H1 (cell line): ENCODE measurements at regions not wholly inside any gene's neighbourhood (a gene's known extent, or its start where the extent isn't known, plus 50 kb on each side); places are given as distances from the start of the nearest gene placed in this dataset.
A peak's percentile ranks its signal among the peaks of the same experiment; 100 is the strongest.

ENCODE experiments used
- CTCF ChIA-PET: fragments of 300-600 bp; sonication (Branson Sonifier 250); formaldehyde crosslinking; loops from one replicate; lab custom pipeline; 2021; ENCODE audit not compliant: partially characterized antibody; lab: Charles Lee
- POLR2A ChIA-PET: fragments of 300-600 bp; sonication (Branson Sonifier 250); formaldehyde crosslinking; loops from one replicate; lab custom pipeline; 2021; ENCODE audit warnings: inconsistent platforms; ENCODE audit not compliant: partially characterized antibody; lab: Charles Lee
- DNase-seq, 2 experiments: peaks; one replicate each; pipeline versions ENCODE4 v3.0.0 to v3.0.0-alpha.2; 2010 to 2022; ENCODE audit warnings: low spot score in 2 of 2, low read depth in 1 of 2, mixed read lengths in 1 of 2
- FAIRE-seq: peaks from 2 replicates; lab custom pipeline; 2011; peaks lifted over from hg19 to GRCh38; lab: Jason Lieb, UNC
- H2AFZ ChIP-seq: 2 replicates; pipeline ENCODE4 v1.8.1; 2012; ENCODE audit warnings: low read length, inconsistent platforms
- H2AK5ac ChIP-seq: 2 replicates; pipeline ENCODE4 v1.6.1; 2013; ENCODE audit warnings: low read depth, low read length
- H2BK120ac ChIP-seq: replicated peaks from 2 replicates; pipeline ENCODE3; 2013; ENCODE audit warnings: low read depth, low read length, inconsistent platforms
- H2BK12ac ChIP-seq: 2 replicates; pipeline ENCODE4 v1.6.1; 2013; ENCODE audit warnings: low read depth, low read length
- H2BK15ac ChIP-seq: 2 replicates; pipeline ENCODE4 v1.6.1; 2013; ENCODE audit warnings: low read length
- H2BK20ac ChIP-seq: 2 replicates; pipeline ENCODE4 v1.6.1; 2013; ENCODE audit warnings: low read length
- H2BK5ac ChIP-seq: 2 replicates; pipeline ENCODE4 v1.6.1; 2013; ENCODE audit warnings: low read depth, low read length
- H3K14ac ChIP-seq: 2 replicates; pipeline ENCODE4 v1.6.1; 2013; ENCODE audit warnings: inconsistent platforms; ENCODE audit not compliant: insufficient read length
- H3K18ac ChIP-seq: 2 replicates; pipeline ENCODE4 v1.6.1; 2013; ENCODE audit warnings: low read length; ENCODE audit errors: extremely low read depth
- H3K23ac ChIP-seq: 2 replicates; pipeline ENCODE4 v1.6.1; 2013; ENCODE audit warnings: inconsistent platforms; ENCODE audit not compliant: insufficient read length
- H3K23me2 ChIP-seq: 2 replicates; pipeline ENCODE4 v1.6.1; 2013; ENCODE audit warnings: low read depth, low read length
- H3K27ac ChIP-seq: 2 replicates; pipeline ENCODE4 v1.6.1; 2011; ENCODE audit warnings: low read depth, low read length, inconsistent platforms
- H3K27me3 ChIP-seq, 4 experiments: replicated peaks in 1 of 4; 1 replicate in 1 of 4; 2 replicates in 3 of 4; pipeline versions ENCODE4 v1.6.1 to v1.8.1; 2011 to 2013; ENCODE audit warnings: low read length in 3 of 4, mild to moderate bottlenecking in 3 of 4, inconsistent platforms in 2 of 4, mixed read lengths in 2 of 4, moderate library complexity in 1 of 4; ENCODE audit not compliant: control insufficient read depth in 3 of 4, insufficient read depth in 3 of 4; ENCODE audit errors: extremely low read depth in 1 of 4
- H3K36me3 ChIP-seq, 4 experiments: 2 replicates each; pipeline versions ENCODE4 v1.6.1 to v1.8.1; 2011 to 2013; ENCODE audit warnings: mild to moderate bottlenecking in 4 of 4, low read length in 3 of 4, moderate library complexity in 2 of 4, control low read depth in 1 of 4, inconsistent platforms in 1 of 4; ENCODE audit not compliant: insufficient read depth in 4 of 4, control insufficient read depth in 2 of 4
- H3K4ac ChIP-seq: replicated peaks from 2 replicates; pipeline ENCODE3; 2013; ENCODE audit warnings: low read length, low read depth, mixed read lengths, inconsistent platforms; ENCODE audit not compliant: insufficient read length
- H3K4me1 ChIP-seq, 4 experiments: replicated peaks in 1 of 4; 1 replicate in 1 of 4; 2 replicates in 3 of 4; pipeline versions ENCODE4 v1.6.1 to v1.8.1; 2011 to 2013; ENCODE audit warnings: low read length in 3 of 4, inconsistent platforms in 2 of 4, mixed read lengths in 1 of 4; ENCODE audit not compliant: insufficient read depth in 4 of 4, control insufficient read depth in 3 of 4
- H3K4me2 ChIP-seq, 2 experiments: 2 replicates each; pipeline versions ENCODE4 v1.6.1 to v1.8.1; 2011 to 2013; ENCODE audit warnings: low read depth in 2 of 2, low read length in 2 of 2, control low read depth in 1 of 2, inconsistent platforms in 1 of 2, mild to moderate bottlenecking in 1 of 2; ENCODE audit not compliant: insufficient read depth in 1 of 2
- H3K4me3 ChIP-seq, 4 experiments: fragments of 200-600, 300-600 bp in 1 of 4; sonication (generic), shearing (Covaris generic), sonication (Bioruptor Twin) in 1 of 4; 2 replicates each; pipeline versions ENCODE4 v1.5.1 to v1.8.1; 2011 to 2016; ENCODE audit warnings: low read length in 4 of 4, low read depth in 3 of 4, control low read depth in 2 of 4, inconsistent platforms in 2 of 4, mild to moderate bottlenecking in 2 of 4, mixed read lengths in 1 of 4, moderate library complexity in 1 of 4; ENCODE audit not compliant: insufficient read depth in 2 of 4; ENCODE audit errors: extremely low read depth in 1 of 4
- H3K56ac ChIP-seq: replicated peaks from 2 replicates; pipeline ENCODE3; 2013; ENCODE audit warnings: low read depth, mild to moderate bottlenecking, mixed read lengths, low read length, inconsistent platforms; ENCODE audit not compliant: insufficient read length
- H3K79me1 ChIP-seq: 2 replicates; pipeline ENCODE4 v1.6.1; 2013; ENCODE audit warnings: low read depth, low read length, control low read depth
- H3K79me2 ChIP-seq, 2 experiments: 2 replicates each; pipeline versions ENCODE4 v1.6.1 to v1.8.1; 2012 to 2013; ENCODE audit warnings: low read length in 2 of 2, mild to moderate bottlenecking in 2 of 2, inconsistent platforms in 1 of 2; ENCODE audit not compliant: insufficient read depth in 2 of 2, control insufficient read depth in 1 of 2
- H3K9ac ChIP-seq, 4 experiments: replicated peaks in 1 of 4; 1 replicate in 1 of 4; 2 replicates in 3 of 4; pipeline versions ENCODE4 v1.6.1 to v1.8.1; 2011 to 2013; ENCODE audit warnings: low read depth in 3 of 4, low read length in 3 of 4, control low read depth in 2 of 4, mild to moderate bottlenecking in 2 of 4, moderate library complexity in 2 of 4, inconsistent platforms in 1 of 4; ENCODE audit errors: extremely low read depth in 1 of 4
- H3K9me3 ChIP-seq, 2 experiments: 2 replicates each; pipeline versions ENCODE4 v1.6.1 to v1.8.1; 2012 to 2013; ENCODE audit warnings: mild to moderate bottlenecking in 2 of 2, moderate library complexity in 2 of 2, control low read depth in 1 of 2, inconsistent platforms in 1 of 2, low read depth in 1 of 2, low read length in 1 of 2, mixed read lengths in 1 of 2; ENCODE audit not compliant: insufficient read depth in 2 of 2
- H4K20me1 ChIP-seq, 2 experiments: replicated peaks in 1 of 2; 2 replicates each; pipeline versions ENCODE3 to v1.8.1; 2011 to 2013; ENCODE audit warnings: inconsistent platforms in 2 of 2, low read length in 2 of 2, mild to moderate bottlenecking in 1 of 2; ENCODE audit not compliant: insufficient read depth in 2 of 2, control insufficient read depth in 1 of 2
- H4K5ac ChIP-seq: 2 replicates; pipeline ENCODE4 v1.6.1; 2013; ENCODE audit warnings: low read length, low read depth, mixed read lengths, inconsistent platforms; ENCODE audit not compliant: insufficient read length
- H4K8ac ChIP-seq: 2 replicates; pipeline ENCODE4 v1.8.0; 2013; ENCODE audit warnings: mild to moderate bottlenecking, moderate library complexity, low read length, inconsistent platforms; ENCODE audit not compliant: insufficient read depth; ENCODE audit errors: extremely low read depth
- H4K91ac ChIP-seq: replicated peaks from 2 replicates; pipeline ENCODE3; 2013; ENCODE audit warnings: low read length, mixed read lengths, inconsistent platforms; ENCODE audit not compliant: insufficient read length
- BRCA1 ChIP-seq: IDR thresholded peaks from 2 replicates; pipeline ENCODE4 v1.6.1; 2012; ENCODE audit warnings: low read depth, low read length, improper control_type of control experiment
- CBX5 ChIP-seq: fragments of 300-800, 300-1000 bp; sonication (generic); IDR thresholded peaks from 2 replicates; pipeline ENCODE4 v1.7.1; 2016; ENCODE audit warnings: antibody characterized with exemption, low read length, low read depth
- KDM4A ChIP-seq: IDR thresholded peaks from one replicate; pipeline ENCODE4 v1.7.1; 2012; ENCODE audit warnings: low read depth, mild to moderate bottlenecking, moderate library complexity, low read length, inconsistent platforms; ENCODE audit not compliant: severe bottlenecking
- POLR2AphosphoS5 ChIP-seq: IDR thresholded peaks from 2 replicates; pipeline ENCODE4 v1.6.1; 2011; ENCODE audit warnings: low read depth, low read length
- WGBS, 2 experiments: shearing (Covaris generic) in 1 of 2; methylation state at CpG; one replicate each; pipeline versions ENCODE4 v1.1.6 to v1.1.7; 2013 to 2015; ENCODE audit warnings: low lambda C conversion rate in 2 of 2, mixed read lengths in 2 of 2, inconsistent platforms in 1 of 2, low coverage in 1 of 2, missing lambda C conversion rate in 1 of 2; ENCODE audit not compliant: insufficient replicate concordance in 2 of 2, insufficient coverage in 1 of 2, insufficient read length in 1 of 2; ENCODE audit errors: extremely low coverage in 1 of 2, missing lambda C conversion rate in 1 of 2; 5-methylcytosine and 5-hydroxymethylcytosine counted together

- Histone ChIP-seq H3K14ac (no peak overlapping the region), H3K27ac (no peak overlapping the region), H4K20me1 (no peaks in the 10 kb centered on the region), H3K23me2 (no peaks in the 10 kb centered on the region; the same call in 1 of the 2 replicates), H2BK20ac (no peak overlapping the region), H2BK5ac (no peak overlapping the region), H3K23ac (no peak overlapping the region), H2AFZ (peak overlapping the region; percentile 54; the same call in 1 of the 2 replicates), H3K79me1 (no peaks in the 10 kb centered on the region), H3K56ac (no peak overlapping the region), H4K91ac (no peak overlapping the region), H3K36me3 (no peaks in the 10 kb centered on the region), H3K4me3 (no peak overlapping the region), H3K4ac (no peak overlapping the region), H3K9me3 (no peaks in the 10 kb centered on the region), H2AK5ac (no peak overlapping the region), H2BK15ac (no peak overlapping the region), H4K5ac (no peak overlapping the region), H4K8ac (no peak overlapping the region), H3K4me1 (peaks cover 0 to 3% (median 0%) of the 10 kb centered on the region in 4 experiments; a peak in 1 of 7 replicates), H3K4me2 (no peak overlapping the region), H3K79me2 (no peaks in the 10 kb centered on the region), H3K9ac (no peak overlapping the region), H3K27me3 (no peaks in the 10 kb centered on the region), H3K18ac (no peak overlapping the region), H2BK120ac (no peak overlapping the region), H2BK12ac (no peak overlapping the region)
- WGBS, 2 experiments, result 100% methylated on average over 1 of the region's 1 CpG; no CpG with 5 or more reads in 1 of the 2 experiments
- no peak for TF ChIP-seq BRCA1
- no peak for TF ChIP-seq CBX5
- no peak for TF ChIP-seq POLR2AphosphoS5
- TF ChIP-seq KDM4A, result no peak
- ChIA-PET CTCF (no interaction called here), POLR2A (no interaction called here)
- DNase-seq (no peak), FAIRE-seq (no peak)
These were observed 265.6 kb upstream of the NRXN1 start for GRCh38 chr2:51297488-51297887.
